GM12878 (cell line): ENCODE measurements at regions not wholly inside any gene's neighbourhood (a gene's known extent, or its start where the extent isn't known, plus 50 kb on each side); places are given as distances from the start of the nearest gene placed in this dataset.

Experiments used
- ATAC-seq: fragments of 200-7000 bp; cut with Tn5 transposase; 3 replicates; pipeline ENCODE4 v1.9.1; 2020; ENCODE audit warnings: mild to moderate bottlenecking, moderate library complexity
- BruUV-seq: library from RNA; stranded (reverse); fragments of 400-500 nt; replicated peaks from 2 replicates; lab custom pipeline; 2021; lab: Mats Ljungman, UMichigan
- CTCF ChIA-PET: fragments of 300-600 bp; sonication (Branson Sonifier 250); formaldehyde crosslinking; extraction: SDS; loops from one replicate; lab custom pipeline; 2021; ENCODE audit warnings: inconsistent platforms; lab: Yijun Ruan, JAX
- POLR2A ChIA-PET: fragments of 350-600 bp; formaldehyde crosslinking; extraction: SDS; loops from one replicate; lab custom pipeline; 2021; ENCODE audit warnings: inconsistent platforms; lab: Charles Lee
- RAD21 ChIA-PET: fragments of 300-600 bp; sonication (Branson Sonifier 250); formaldehyde crosslinking; loops from one replicate; lab custom pipeline; 2023; ENCODE audit warnings: antibody characterized with exemption; ENCODE audit not compliant: unreplicated experiment; lab: Charles Lee
- SMC1A ChIA-PET: fragments of 300-600 bp; sonication (Branson Sonifier 250); formaldehyde crosslinking; loops from one replicate; lab custom pipeline; 2023; ENCODE audit not compliant: unreplicated experiment, uncharacterized antibody; lab: Charles Lee
- DNase-seq: peaks from one replicate; pipeline ENCODE4 v3.0.0-alpha.2; 2011; ENCODE audit warnings: low read depth, low spot score
- FAIRE-seq: peaks from 3 replicates; lab custom pipeline; 2011; peaks lifted over from hg19 to GRCh38; lab: Jason Lieb, UNC
- H2AFZ ChIP-seq: 2 replicates; pipeline ENCODE4 v1.6.0; 2011; ENCODE audit warnings: low read depth, low read length, control low read depth; ENCODE audit not compliant: control insufficient read depth
- H3K27ac ChIP-seq: 2 replicates; pipeline ENCODE4 v1.5.1; 2011; ENCODE audit warnings: control low read depth; ENCODE audit not compliant: control insufficient read depth, insufficient read depth
- H3K27me3 ChIP-seq, 2 experiments: replicated peaks in 1 of 2; 2 replicates each; pipeline versions ENCODE4 v1.6.0 to v1.6.1; 2011; ENCODE audit warnings: low read length in 1 of 2; ENCODE audit not compliant: control insufficient read depth in 2 of 2, insufficient read depth in 2 of 2
- H3K36me3 ChIP-seq, 2 experiments: 2 replicates each; pipeline ENCODE4 v1.5.1; 2011; ENCODE audit warnings: low read length in 1 of 2; ENCODE audit not compliant: control insufficient read depth in 2 of 2, insufficient read depth in 2 of 2
- H3K4me1 ChIP-seq: 2 replicates; pipeline ENCODE4 v1.6.1; 2011; ENCODE audit warnings: mild to moderate bottlenecking, low read length, moderate library complexity, mixed read lengths; ENCODE audit not compliant: control insufficient read depth, insufficient read depth
- H3K4me2 ChIP-seq: 2 replicates; pipeline ENCODE4 v1.6.0; 2011; ENCODE audit warnings: control low read depth; ENCODE audit not compliant: control insufficient read depth, insufficient read depth
- H3K4me3 ChIP-seq: fragments of 200-600 bp; sonication (generic); 2 replicates; pipeline ENCODE4 v1.5.1; 2016
- H3K79me2 ChIP-seq: 2 replicates; pipeline ENCODE4 v1.6.0; 2011; ENCODE audit warnings: low read length; ENCODE audit not compliant: control insufficient read depth, insufficient read depth
- H3K9ac ChIP-seq: 2 replicates; pipeline ENCODE4 v1.8.0; 2011; ENCODE audit warnings: low read length, control low read depth, mixed read lengths; ENCODE audit not compliant: control insufficient read depth, insufficient read depth
- H3K9me3 ChIP-seq: replicated peaks from 3 replicates; pipeline ENCODE4 v1.5.1; 2011; ENCODE audit warnings: mild to moderate bottlenecking, low read length; ENCODE audit not compliant: control insufficient read depth, insufficient read depth
- H4K20me1 ChIP-seq: 2 replicates; pipeline ENCODE4 v1.6.0; 2011; ENCODE audit not compliant: control insufficient read depth, insufficient read depth
- ATF3 ChIP-seq: IDR thresholded peaks from 2 replicates; pipeline ENCODE4 v1.6.1; 2011; ENCODE audit warnings: low read depth, mild to moderate bottlenecking, low read length, moderate library complexity, borderline replicate concordance; ENCODE audit errors: extremely low read depth
- BHLHE40 ChIP-seq, 2 experiments: fragments of 450-650 bp in 1 of 2; IDR thresholded peaks; 2 replicates each; pipeline ENCODE4 v1.6.1; 2011 to 2017; ENCODE audit warnings: low read depth in 2 of 2, borderline replicate concordance in 1 of 2, improper control_type of control experiment in 1 of 2, low read length in 1 of 2, mild to moderate bottlenecking in 1 of 2
- CBFB ChIP-seq: IDR thresholded peaks from 2 replicates; pipeline ENCODE4 v1.6.1; 2016; ENCODE audit warnings: antibody characterized with exemption, low read depth
- CBX3 ChIP-seq: fragments of 200-600 bp; sonication (generic); IDR thresholded peaks from 2 replicates; pipeline ENCODE4 v1.6.1; 2016; ENCODE audit warnings: low read depth, borderline replicate concordance
- CEBPB ChIP-seq, 2 experiments: fragments of 150-350 bp in 1 of 2; IDR thresholded peaks; 2 replicates each; pipeline ENCODE4 v1.6.1; 2012 to 2014; ENCODE audit warnings: low read depth in 2 of 2, low read length in 2 of 2, borderline replicate concordance in 1 of 2, inconsistent platforms in 1 of 2
- FOXM1 ChIP-seq: IDR thresholded peaks from 2 replicates; pipeline ENCODE4 v1.6.1; 2012; ENCODE audit warnings: low read depth, mild to moderate bottlenecking, inconsistent platforms, low read length, moderate library complexity
- HCFC1 ChIP-seq: fragments of 150-350 bp; IDR thresholded peaks from 2 replicates; pipeline ENCODE4 v1.6.1; 2014; ENCODE audit warnings: low read length
- IKZF2 ChIP-seq, 2 experiments: fragments of 450-650 bp; IDR thresholded peaks; 2 replicates each; pipeline ENCODE4 v1.6.1; 2017; ENCODE audit warnings: mild to moderate bottlenecking in 2 of 2, moderate library complexity in 2 of 2
- RCOR1 ChIP-seq: conservative IDR thresholded peaks from 2 replicates; pipeline ENCODE4 v1.6.1; 2012; ENCODE audit warnings: low read depth, low read length, improper control_type of control experiment
- RFX5 ChIP-seq: IDR thresholded peaks from 2 replicates; pipeline ENCODE4 v1.6.1; 2011; ENCODE audit warnings: low read depth, low read length, improper control_type of control experiment
- SMAD1 ChIP-seq: fragments of 450-650 bp; IDR thresholded peaks from 2 replicates; pipeline ENCODE4 v1.6.1; 2018; ENCODE audit warnings: mild to moderate bottlenecking, low read depth; ENCODE audit not compliant: partially characterized antibody
- TBL1XR1 ChIP-seq: IDR thresholded peaks from 2 replicates; pipeline ENCODE4 v1.6.1; 2012; ENCODE audit warnings: low read depth, low read length, improper control_type of control experiment
- TCF12 ChIP-seq: IDR thresholded peaks from 2 replicates; pipeline ENCODE4 v1.6.1; 2011; ENCODE audit warnings: low read depth, mild to moderate bottlenecking, low read length
- TCF7 ChIP-seq: IDR thresholded peaks from 2 replicates; pipeline ENCODE4 v1.6.1; 2014; ENCODE audit warnings: antibody characterized with exemption, borderline replicate concordance
- WRNIP1 ChIP-seq: IDR thresholded peaks from 2 replicates; pipeline ENCODE4 v1.6.1; 2011; ENCODE audit warnings: low read depth, low read length, improper control_type of control experiment, borderline replicate concordance
- ZBED1 ChIP-seq: IDR thresholded peaks from 2 replicates; pipeline ENCODE4 v1.6.1; 2016; ENCODE audit warnings: borderline replicate concordance
- WGBS: methylation state at CpG from one replicate; pipeline ENCODE4 v1.1.6; 2016; ENCODE audit warnings: low lambda C conversion rate; ENCODE audit not compliant: insufficient replicate concordance, insufficient coverage; ENCODE audit errors: missing lambda C conversion rate; 5-methylcytosine and 5-hydroxymethylcytosine counted together
- in situ Hi-C: fragments of 300-500 bp; cut with MboI; formaldehyde crosslinking; loops from 9 replicates; pipeline ENCODE4 v1.14.3; 2018; ENCODE audit warnings: mixed read lengths
- intact Hi-C: fragments of 100-400 bp; cut with micrococcal nuclease; formaldehyde crosslinking; loops from one replicate; pipeline ENCODE4 v1.14.2; 2022; ENCODE audit not compliant: unreplicated experiment
- TF ChIP-seq, protein P1 (sequence below): IDR thresholded peaks from 2 replicates; pipeline ENCODE4 v1.6.1; 2012; ENCODE audit warnings: mild to moderate bottlenecking, low read depth, low read length

DNA sequence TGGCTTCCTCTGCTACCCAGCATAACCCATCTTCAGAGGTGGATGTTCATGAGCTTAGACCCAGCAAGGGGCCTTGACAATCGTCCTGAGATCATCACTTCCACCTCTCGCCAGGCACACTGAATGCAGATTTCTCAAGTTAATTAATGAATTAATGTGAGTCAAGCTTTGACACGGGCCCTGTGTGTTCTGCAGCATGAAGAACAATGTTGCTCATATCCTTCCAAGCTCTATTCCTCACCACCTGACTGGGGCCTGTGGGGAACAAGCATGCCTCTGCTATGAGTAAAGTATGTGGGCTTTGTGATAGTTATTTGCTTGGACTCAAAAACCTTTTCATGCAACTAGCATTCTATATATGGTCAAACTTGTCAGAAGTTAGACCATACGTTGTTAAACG lies 122.0 kb downstream of the SEC16B start (continued):
- TF ChIP-seq, protein P1, sequence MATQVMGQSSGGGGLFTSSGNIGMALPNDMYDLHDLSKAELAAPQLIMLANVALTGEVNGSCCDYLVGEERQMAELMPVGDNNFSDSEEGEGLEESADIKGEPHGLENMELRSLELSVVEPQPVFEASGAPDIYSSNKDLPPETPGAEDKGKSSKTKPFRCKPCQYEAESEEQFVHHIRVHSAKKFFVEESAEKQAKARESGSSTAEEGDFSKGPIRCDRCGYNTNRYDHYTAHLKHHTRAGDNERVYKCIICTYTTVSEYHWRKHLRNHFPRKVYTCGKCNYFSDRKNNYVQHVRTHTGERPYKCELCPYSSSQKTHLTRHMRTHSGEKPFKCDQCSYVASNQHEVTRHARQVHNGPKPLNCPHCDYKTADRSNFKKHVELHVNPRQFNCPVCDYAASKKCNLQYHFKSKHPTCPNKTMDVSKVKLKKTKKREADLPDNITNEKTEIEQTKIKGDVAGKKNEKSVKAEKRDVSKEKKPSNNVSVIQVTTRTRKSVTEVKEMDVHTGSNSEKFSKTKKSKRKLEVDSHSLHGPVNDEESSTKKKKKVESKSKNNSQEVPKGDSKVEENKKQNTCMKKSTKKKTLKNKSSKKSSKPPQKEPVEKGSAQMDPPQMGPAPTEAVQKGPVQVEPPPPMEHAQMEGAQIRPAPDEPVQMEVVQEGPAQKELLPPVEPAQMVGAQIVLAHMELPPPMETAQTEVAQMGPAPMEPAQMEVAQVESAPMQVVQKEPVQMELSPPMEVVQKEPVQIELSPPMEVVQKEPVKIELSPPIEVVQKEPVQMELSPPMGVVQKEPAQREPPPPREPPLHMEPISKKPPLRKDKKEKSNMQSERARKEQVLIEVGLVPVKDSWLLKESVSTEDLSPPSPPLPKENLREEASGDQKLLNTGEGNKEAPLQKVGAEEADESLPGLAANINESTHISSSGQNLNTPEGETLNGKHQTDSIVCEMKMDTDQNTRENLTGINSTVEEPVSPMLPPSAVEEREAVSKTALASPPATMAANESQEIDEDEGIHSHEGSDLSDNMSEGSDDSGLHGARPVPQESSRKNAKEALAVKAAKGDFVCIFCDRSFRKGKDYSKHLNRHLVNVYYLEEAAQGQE = no peak
- TF ChIP-seq CBX3 (no peak), RCOR1 (no peak)
- TF ChIP-seq, all 136 proteins: peak for 0

GRCh38 chr1:177838907-177839485 lies 130.9 kb downstream of the SEC16B start:
- POLR2A ChIA-PET = no interaction called here
- FAIRE-seq = no peak
- H3K4me3 ChIP-seq = no peak overlapping the region
- TF ChIP-seq TCF12 (no peak), RFX5 (no peak), TBL1XR1 (no peak), BHLHE40 (IDR thresholded peaks at IDR 0.05; ENCODE audit: borderline replicate concordance in 1 of 2, low read depth in 2 of 2, low read length in 1 of 2) (no peak), CEBPB (IDR thresholded peaks at IDR 0.05; ENCODE audit: borderline replicate concordance in 1 of 2, low read depth in 2 of 2, low read length in 2 of 2) (no peak), IKZF2 (IDR thresholded peaks at IDR 0.05) (no peak), SMAD1 (no peak), ATF3 (no peak), ZBED1 (no peak), TCF7 (no peak), FOXM1 (no peak), WRNIP1 (no peak), CBFB (no peak), HCFC1 (no peak)
- TF ChIP-seq, protein P1 = no peak

More at GRCh38 chr1:177838907-177839485, 130.9 kb downstream of the SEC16B start:
- RAD21 ChIA-PET = no interaction called here
- CTCF ChIA-PET = interaction anchor here (1.1 kb wide), 1 partner anchor 48 kb away, joined by 3 read pairs; no protein-coding TSS in a partner anchor
- Histone ChIP-seq H3K4me2 (no peak overlapping the region), H3K9me3 (no peaks in the 10 kb centered on the region), H3K9ac (no peak overlapping the region), H3K27me3 (no peaks in the 10 kb centered on the region; a peak in 1 of 4 replicates), H3K79me2 (no peaks in the 10 kb centered on the region), H3K27ac (no peak overlapping the region), H3K4me1 (no peaks in the 10 kb centered on the region), H3K36me3 (no peaks in the 10 kb centered on the region), H2AFZ (no peak overlapping the region), H4K20me1 (no peaks in the 10 kb centered on the region)
- BruUV-seq = no TSS peak
- DNase-seq (no peak), ATAC-seq (no peak)
- in situ Hi-C loops (no loop called here), intact Hi-C loops (no loop called here)
- SMC1A ChIA-PET = no interaction called here
- WGBS = 20% methylated on average over 8 of the region's 8 CpGs
